ENCODE measurements at regions not wholly inside any gene's neighbourhood (a gene's known extent, or its start where the extent isn't known, plus 50 kb on each side); places are given as distances from the start of the nearest gene placed in this dataset.

DNA sequence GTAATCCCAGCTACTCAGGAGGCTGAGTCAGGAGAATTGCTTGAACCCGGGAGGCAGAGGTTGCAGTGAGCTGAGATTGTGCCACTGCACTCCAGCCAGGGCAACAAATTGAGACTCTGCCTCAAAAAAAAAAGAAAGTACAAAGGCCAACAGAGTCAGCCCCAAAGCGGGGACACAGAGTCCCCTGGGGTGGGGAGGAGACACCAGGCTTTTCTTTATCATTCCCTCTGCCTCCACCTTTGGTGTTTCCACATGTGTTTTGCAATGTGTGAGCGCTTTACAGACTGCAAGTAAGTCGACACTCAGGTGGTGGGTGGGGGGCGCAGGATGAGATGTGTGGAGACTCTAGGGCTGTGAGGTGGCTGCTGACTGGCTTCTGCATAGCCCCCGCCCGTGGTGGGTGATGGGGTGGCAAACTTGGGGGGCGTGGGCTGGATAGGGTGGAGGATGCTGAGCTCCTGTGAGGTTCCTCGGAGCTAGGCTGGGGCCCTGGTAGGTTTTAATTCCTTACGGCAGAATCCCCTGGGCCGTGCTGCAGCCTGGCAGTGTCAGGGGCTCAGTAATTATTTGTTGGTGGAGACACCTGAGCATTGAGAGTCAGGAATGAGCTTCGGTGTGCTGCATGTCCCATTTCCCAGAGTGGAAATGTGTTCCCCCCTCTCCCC, 177.2 kb downstream of the CTTN start:
- no peak for DNase-seq

- no peak for DNase-seq
These were observed 178.9 kb downstream of the CTTN start for GRCh38 chr11:70577258-70577603.

DNA sequence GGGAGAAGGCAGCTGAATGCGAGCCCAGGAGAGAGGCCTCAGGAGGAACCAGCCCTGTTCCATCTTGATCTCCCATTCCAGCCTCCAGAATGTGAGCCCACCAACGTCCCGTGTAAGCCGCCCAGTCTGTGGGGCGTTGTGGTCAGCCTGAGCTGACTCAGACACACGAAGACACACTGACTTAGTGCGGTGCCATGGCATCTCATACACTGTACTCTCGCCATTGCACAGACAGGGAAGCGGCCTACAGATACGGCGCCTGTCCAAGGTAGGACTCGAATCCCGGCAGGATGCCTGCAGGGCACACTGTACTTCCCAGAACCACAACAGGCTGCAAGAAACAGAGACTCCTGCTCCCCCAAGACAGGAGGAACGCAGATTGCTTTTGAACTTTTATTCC, 179.6 kb downstream of the CTTN start:
- DNase-seq, result no peak

DNA sequence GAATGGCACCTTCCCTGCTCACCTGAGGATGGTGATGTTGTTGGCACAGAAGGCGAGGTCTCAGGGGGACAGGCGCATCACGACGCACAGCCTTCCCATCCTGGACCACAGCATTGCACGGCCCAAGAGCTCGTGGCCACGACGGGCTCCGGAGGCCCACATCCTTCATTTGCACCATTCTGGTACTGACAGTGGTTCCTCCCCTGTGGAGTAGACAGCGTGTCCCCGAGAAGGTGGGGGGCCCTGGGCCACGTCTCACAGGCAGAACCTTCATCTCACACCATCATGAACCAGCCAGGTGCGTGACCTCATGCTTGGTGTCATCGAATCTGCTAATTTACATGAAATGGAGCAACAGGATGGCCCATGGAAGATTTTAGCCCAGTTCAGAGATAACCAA, 180.0 kb downstream of the CTTN start:
- no peak for DNase-seq

GRCh38 chr11:70578831-70579230, 180.5 kb downstream of the CTTN start:
- DNase-seq, result no peak

DNA sequence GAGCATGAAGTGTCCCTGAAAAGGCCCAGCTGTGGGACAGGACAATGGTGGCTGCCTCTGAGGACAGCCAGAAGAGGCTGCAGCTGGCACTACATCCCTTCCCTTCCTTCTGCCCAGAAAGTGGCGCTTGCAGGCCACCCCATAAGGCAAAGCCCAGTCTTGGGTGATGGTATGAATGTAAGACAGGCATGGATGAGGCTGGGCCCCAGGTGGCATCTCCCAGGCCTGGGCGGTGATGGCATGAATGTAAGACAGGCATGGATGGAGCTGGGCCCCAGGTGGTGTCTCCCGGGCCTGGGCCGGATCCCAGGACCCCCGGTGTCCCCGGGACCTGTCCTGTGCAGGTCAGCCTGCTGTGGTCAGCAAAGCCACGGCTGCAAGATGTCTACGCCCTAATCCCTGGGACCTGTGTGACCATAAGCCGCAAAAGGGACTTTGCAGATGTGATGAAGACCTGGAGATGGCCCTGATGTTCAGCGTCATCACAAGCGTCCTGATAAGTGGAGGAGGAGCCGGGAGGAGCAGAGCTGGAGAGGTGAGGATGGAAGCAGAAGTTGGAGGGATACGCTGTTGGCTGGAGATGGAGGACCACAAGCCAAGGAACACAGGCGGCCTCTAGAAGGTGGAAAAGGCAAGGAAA, 181.1 kb downstream of the CTTN start:
- DNase-seq, result no peak

DNA sequence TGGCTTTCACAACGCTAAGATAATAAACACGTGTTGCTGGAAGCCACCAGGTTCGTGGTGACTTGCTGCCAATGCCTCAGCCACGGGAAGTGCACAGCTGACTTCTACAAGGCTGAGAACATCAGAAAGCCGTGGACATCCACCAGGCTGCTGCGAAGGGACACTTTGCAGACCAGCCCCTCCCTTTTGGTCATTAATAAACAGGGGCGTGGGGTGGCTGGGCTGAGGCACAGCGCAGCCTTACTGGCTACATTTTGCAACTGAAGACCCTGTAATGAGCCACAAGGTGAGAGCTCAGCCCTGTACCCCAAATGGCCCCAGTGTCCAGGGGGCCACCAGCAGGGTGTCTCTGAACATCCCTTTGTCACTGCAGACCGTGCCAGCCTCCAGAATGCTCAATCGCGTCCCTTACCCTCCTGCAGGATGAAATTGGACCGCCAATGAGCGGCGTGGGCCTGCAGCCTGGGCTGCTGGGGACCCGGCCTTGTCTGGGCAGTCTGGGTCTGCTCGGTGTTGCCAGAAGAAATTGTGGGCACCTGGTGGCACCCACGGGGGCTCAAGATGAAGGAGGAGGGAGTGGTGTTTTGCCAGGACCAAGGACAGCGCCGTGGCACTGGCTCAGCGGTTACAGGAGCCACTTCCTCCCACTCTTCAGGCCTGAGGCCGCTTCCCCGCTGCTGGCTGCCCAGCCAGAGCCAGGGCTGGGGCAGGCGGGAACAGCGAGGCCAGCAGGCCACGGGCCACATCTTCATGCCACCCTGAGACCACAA, 181.9 kb downstream of the CTTN start:
- no peak for DNase-seq

DNA sequence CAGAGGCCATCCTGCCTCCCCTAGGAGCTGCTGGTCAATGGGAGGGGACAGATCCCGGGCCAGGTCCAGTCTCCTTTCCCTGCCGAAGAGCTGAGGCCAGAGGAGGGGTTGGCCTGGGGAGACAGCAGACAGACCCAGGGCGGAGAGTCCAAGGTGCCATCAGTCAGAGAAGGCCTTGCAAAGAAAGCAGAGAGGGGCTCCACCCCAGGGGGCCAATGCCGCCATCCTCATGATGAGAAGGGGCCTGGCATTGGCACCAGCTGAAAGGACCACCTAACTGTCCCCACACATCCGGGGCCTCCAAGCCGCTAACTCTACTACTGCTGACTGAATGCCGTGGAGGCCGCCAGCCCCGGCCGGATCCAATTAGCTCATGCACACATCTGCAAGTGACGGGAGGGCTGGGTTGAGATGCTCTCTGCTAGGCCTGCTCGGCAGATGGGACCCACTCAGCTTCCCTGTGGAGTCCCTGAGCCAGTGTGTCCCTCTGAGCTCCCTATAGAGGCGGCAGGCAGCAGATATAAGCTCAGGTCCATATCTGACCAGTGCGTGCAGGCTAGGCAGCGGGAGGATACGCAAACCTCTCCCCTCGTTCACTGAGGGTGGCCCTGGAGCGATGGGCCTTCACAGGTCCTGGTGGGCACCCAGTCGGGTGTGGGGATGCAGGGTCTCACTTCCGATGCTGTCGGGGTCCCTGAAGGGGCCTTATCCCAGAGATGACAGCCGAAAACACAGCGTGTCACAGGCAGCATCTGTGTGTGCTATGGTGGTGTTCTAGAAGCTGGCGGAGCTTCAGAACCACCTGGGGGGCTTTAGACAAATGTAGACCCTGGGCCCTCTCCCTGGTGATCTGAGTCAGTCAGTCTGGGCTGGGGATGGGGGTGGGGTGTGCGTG, 183.9 kb downstream of the CTTN start:
- no peak for DNase-seq

DNA sequence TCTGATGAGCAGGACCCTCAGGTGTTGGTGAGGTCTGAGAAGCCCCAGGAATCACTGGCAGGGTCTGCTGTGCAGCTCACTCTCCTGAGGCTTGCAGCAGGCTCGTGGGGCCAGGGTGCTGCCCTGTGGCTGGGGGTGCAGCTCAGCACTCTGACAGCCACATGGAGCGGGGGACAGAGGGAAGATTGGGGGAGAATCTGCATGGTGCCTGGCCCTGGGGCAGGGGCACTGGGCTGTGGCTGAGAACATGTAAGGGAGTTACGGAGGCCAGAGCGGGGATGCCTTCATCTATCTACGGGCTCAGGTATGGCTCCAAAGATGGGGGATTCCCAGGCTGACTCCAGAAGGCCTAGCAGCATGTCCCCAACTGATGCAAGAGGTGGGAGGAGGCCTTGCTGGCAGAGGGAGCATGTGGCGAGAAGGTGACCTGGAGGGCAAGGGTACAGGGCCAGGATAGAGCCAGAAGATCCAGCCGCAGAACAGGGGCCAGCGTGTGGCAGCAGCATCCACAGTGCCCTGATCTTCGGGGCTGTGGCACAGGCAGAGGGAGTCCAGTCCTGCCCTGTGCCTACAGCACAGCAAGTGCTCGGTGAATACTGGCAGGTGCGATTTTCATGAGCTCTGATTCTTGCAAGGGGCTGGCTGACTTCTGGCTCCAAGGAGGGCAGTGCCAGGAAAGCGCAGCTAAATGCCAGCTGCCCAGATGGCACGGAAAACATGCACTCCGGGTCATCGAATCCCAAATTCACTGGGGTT, 184.7 kb downstream of the CTTN start:
- DNase-seq, result no peak

DNA sequence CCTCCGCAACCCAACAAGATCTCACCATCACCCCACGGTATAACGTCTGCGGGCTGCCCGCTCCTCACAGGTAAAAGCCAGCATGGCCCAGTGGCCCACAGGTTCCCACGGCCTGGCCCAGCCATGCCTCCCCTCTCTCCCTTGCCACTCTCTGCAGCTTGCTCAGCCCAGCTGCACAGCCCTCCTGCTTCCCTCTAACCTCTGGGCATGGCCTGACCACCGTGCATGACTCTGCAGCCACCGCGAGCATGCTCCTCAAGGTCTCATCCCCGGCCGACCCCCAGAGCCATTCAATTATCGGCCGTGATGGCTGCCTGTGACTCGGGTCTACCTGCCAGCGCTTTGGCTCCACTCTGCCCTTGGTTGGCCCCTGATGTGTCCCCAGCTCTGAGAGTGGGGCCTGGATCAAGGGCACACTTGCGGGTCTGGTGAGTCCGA, 185.5 kb downstream of the CTTN start:
- no peak for DNase-seq

DNA sequence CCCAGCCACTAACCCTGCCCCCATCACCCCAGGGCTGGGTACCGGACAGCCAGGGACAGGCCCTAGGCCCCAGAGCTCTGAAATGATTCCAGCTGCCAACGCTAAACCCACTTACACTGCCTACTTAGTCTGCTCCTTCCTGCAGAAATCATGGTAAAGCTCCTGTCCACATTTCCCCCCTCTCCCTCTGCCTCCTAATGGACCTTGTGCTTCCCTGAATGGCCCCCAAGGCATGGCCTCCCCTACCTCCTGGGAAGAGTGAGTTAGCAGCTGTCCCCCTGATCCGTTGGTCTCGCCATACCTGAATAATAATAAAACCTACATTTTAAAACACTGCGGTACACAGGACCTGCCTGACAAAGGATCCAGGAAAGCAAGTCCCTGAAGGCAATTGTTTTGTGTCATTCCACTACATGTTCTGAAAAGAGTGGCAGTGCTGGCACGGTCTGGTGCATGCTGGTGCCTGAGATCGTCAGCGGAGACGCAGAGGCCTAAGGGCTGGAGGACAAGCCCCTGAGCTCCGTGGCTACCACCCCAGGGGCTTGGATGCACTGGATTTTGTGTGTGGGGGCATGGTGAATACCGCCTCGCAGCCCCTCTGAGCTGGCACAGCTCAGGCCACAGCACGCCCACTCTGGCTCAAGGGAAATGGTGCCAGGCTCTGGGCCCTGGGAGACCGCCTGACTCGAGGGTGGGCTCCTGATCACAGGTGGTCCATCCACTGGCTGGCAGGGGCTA, 186.3 kb downstream of the CTTN start:
- DNase-seq, result no peak

DNA sequence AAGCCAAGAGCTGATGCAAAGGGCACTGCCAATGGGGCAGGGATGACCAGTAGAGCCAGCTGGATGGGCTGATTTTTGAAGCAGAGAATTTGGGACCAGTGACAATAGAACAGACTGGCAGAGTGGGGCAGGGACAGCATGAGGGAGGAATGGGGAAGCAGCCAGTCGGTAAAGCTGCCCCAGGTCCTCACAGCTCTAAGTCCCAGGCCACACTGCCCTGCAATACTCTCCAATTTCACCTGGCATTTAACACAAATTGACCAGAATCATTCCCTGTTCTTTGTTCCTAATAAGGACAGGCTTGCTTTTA, 186.9 kb downstream of the CTTN start:
- DNase-seq, result no peak

DNA sequence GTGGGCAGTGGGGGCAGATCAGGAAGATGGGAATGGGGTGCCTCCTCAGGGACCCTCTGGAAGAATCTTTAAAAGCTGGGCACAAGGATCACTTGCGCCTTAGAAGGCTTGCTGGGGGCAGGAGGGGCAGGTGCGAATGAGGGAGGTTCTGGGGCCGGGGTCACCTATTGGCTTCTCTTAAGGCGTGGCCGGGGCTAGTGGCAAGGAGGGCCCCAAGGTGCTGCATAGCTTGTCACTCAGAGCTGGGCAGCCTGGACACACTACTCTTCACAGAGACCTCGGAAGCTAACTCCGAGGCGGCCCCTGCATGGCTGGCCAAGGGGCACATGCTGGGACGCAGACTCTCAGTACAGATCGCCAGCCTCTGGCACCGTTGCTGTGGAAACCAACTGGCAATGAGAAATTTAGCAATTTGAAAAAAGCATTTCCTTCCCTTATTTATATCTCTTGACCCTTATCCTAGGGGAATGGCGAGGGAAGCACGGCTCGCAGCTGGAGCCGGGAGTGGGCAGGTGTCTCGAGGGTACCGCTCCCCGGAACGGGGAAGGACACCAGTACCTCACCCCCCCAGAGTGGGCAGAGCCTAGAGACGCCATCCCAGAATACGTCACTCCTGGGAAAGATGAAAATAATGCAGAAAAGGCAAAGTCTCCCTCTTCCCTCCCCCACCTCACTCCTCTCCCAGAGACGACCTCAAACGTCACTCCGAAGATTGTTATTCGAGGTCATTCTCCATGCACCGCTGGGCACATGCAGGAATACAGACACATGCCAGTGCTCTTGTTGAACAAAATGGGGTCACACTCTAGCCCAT, 188.1 kb downstream of the CTTN start:
- DNase-seq, result no peak

- DNase-seq, result no peak
These were observed 188.7 kb downstream of the CTTN start for GRCh38 chr11:70587075-70587389.

GRCh38 chr11:70590356-70590991, 192.1 kb downstream of the CTTN start:
- no peak for DNase-seq

DNA sequence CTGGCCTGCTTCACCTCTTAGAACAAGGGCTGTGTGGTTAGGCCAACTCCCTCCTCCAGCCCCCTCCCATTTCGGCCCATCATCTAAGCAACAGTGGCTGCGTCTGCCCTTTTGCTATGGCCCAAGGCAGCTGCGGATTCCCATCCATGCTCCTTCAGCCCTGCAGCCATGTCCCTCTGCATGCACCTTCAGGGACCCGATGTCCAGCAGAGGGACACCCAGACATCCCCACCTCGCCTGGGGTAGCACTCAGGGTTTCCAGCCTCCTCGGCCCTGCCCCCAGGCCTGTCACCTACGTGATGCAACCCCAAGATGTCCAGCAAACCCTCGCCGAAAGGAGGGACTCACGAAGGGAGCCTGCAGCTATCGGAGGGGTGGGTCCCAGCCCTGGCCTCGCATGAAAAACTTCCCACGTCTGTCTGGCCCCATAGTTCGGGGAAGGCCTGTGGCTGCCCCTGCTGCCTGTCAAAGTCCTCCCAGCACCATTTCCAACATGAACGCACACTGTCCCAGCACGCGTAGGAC, 194.4 kb downstream of the CTTN start:
- DNase-seq, result no peak

DNA sequence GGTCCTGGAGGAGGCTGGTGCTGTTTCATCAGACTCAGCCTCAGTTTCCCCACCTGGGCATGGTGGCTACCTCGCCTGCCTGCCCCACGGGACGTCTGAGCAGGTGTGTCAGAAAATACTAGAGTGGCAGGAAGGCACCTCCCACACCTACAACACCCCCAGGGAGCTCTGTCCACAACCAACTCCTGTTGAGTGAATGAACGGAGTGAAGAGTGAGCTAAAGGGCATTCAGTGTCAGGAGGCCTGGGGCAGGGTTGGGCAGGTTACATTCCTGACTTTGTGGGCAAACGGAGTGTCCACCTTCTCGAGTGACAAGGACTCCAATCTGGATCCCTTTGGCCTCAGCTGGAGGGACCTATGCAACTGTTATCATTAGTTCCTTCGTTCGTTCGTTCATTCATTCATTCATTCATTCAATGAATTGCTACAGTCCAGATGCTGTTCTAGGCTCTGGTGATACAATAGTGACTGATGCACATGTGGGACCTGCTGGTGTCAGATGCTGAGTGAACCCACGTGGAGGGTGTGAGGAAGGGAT, 195.2 kb downstream of the CTTN start:
- DNase-seq, result no peak

DNA sequence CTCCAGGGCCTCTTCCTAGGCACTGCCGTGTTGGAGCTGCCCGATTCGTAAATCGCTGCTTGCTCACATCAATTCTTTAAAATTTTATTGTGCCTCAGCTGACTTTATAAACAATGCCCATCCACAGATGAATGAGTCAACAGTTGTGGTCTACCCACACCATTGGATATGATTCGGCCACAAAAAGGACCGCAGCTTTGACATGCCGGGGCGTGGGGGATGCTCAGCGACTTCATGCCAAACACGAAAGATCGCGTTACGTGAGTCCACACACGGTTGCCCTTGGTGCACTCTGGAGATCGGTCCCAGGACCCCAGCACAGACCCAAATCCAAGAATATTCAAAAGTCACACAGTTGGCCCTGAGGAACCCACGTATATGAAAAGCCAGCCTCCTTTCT, 195.7 kb downstream of the CTTN start:
- no peak for DNase-seq

DNA sequence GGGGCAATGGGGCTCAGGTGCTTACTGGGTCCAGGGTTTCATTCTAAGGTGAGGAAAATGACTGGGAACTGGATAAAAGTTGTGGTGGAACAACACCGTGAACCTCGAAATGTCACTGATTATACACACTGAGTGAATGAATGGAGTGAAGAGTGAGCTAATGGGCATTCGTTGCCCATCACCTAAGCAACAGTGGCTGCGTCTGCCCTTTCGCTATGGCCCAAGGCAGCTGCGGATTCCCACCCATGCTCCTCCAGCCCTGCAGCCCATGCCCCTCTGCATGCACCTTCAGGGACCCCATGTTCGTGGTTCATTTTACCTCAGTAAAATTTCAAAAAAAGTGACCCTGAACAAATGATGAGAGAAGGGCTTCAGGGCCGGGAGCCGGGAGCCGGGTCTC, 196.3 kb downstream of the CTTN start:
- DNase-seq, result no peak

GRCh38 chr11:70595016-70595415, 196.7 kb downstream of the CTTN start:
- no peak for DNase-seq
